ENCODE measurements at regions not wholly inside any gene's neighbourhood (a gene's known extent, or its start where the extent isn't known, plus 50 kb on each side); places are given as distances from the start of the nearest gene placed in this dataset.

DNA sequence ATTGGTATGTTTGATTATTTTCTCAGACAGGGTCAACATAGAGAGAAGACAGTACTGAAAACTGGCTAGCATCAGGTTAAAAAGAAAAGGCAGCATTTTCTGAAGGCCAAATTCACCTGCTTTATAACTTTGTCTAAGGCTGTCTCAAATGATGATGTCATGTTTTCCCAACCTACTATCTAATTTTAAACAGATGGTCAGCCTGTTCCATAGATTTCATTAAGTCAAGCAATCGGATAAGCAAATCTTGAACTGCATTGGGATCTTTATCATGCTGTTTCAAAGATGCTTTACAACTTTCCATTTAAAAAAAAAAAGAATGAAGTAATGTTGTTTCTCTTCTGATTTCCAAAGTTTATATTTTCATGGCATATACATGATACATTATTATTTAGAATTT, 56.3 kb upstream of the SPOPL start:
- TF ChIP-seq TAF1 (IDR thresholded peaks at IDR 0.05; ENCODE audit: borderline replicate concordance, low read depth, low read length): no peak
- no peak for TF ChIP-seq POLR2A (IDR thresholded peaks at IDR 0.05; ENCODE audit: low read depth, low read length)
- TF ChIP-seq POLR2AphosphoS5 (IDR thresholded peaks at IDR 0.05; ENCODE audit: low read depth, low read length): no peak
- DNase-seq (ENCODE audit: insufficient read length): no peak
- no peak for FAIRE-seq

DNA sequence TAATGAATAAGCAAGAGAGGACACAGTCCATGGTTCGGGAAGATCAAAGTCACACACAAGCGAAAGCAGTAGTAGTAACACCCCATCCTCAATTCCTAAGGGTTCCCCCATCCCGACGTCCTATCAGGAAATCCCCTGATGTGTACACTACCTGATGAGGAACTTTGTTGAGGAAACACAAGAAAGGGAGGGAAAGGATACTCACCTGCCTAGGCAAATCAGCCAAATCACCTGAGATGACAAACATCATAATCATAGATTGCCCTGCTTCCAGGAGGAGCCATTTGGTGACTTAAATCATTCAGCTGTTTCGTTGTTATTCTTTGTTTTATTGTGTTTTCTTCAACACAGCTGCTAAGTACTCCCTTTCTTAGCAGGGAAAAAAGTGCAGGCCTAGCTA, 55.5 kb upstream of the SPOPL start:
- DNase-seq (ENCODE audit: insufficient read length) (no peak), FAIRE-seq (no peak)
- TF ChIP-seq POLR2AphosphoS5 (IDR thresholded peaks at IDR 0.05; ENCODE audit: low read depth, low read length) (no peak), POLR2A (IDR thresholded peaks at IDR 0.05; ENCODE audit: low read depth, low read length) (no peak), TAF1 (IDR thresholded peaks at IDR 0.05; ENCODE audit: borderline replicate concordance, low read depth, low read length) (no peak)

DNA sequence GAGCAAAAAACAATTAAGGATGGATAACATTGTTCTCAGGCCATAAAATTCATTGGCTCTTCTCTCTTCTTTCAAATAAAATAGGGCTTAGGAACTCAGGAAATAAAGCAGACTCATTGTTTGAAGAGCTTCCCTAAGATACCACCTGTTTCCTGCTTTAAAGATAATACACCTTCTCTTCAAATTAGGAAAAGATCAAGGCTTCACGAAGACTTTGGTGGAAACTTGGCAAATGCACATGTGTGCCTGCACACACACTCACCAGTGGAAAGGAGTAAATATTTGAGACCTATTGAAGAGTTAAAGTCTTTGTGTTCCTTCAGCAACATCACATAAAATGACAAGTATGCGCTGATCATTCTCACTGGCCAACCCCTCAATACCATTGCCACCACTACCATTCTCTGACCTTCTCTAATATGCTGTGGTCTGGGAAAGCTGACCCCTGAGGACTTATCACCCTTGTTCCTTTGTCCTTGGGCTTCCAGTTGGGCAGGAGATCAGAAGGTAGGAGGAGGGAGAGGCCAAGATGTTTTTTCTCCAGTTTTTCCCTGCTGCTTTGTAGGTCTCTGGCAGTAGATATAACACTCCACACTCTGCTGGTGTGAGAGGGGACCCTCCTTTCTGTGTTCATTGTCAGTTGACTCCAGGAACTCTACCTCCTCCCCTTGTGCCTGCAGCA, 53.5 kb upstream of the SPOPL start:
- TF ChIP-seq POLR2AphosphoS5 (IDR thresholded peaks at IDR 0.05; ENCODE audit: low read depth, low read length): no peak
- TF ChIP-seq POLR2A (IDR thresholded peaks at IDR 0.05; ENCODE audit: low read depth, low read length): no peak
- DNase-seq (ENCODE audit: insufficient read length): no peak
- no peak for FAIRE-seq

All from GM12892 (cell line).